ENCODE measurements at regions not wholly inside any gene's neighbourhood (a gene's known extent, or its start where the extent isn't known, plus 50 kb on each side); places are given as distances from the start of the nearest gene placed in this dataset.

GRCh38 chr3:90011996-90012395, 904.6 kb downstream of the EPHA3 start (continued):
- TF ChIP-seq, protein P1, sequence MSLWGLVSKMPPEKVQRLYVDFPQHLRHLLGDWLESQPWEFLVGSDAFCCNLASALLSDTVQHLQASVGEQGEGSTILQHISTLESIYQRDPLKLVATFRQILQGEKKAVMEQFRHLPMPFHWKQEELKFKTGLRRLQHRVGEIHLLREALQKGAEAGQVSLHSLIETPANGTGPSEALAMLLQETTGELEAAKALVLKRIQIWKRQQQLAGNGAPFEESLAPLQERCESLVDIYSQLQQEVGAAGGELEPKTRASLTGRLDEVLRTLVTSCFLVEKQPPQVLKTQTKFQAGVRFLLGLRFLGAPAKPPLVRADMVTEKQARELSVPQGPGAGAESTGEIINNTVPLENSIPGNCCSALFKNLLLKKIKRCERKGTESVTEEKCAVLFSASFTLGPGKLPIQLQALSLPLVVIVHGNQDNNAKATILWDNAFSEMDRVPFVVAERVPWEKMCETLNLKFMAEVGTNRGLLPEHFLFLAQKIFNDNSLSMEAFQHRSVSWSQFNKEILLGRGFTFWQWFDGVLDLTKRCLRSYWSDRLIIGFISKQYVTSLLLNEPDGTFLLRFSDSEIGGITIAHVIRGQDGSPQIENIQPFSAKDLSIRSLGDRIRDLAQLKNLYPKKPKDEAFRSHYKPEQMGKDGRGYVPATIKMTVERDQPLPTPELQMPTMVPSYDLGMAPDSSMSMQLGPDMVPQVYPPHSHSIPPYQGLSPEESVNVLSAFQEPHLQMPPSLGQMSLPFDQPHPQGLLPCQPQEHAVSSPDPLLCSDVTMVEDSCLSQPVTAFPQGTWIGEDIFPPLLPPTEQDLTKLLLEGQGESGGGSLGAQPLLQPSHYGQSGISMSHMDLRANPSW (CRISPR knock-in tag; conservative IDR thresholded peaks at IDR 0.05; ENCODE audit: low read depth), result no peak
- no peak for TF ChIP-seq RORB (CRISPR knock-in tag; IDR thresholded peaks at IDR 0.05)
- TF ChIP-seq MLX (CRISPR knock-in tag; IDR thresholded peaks at IDR 0.05), result no peak
- no peak for TF ChIP-seq ZNF671 (CRISPR knock-in tag; IDR thresholded peaks at IDR 0.05)

GRCh38 chr3:90015688-90016356, 908.4 kb downstream of the EPHA3 start:
- no peak for TF ChIP-seq RORB (CRISPR knock-in tag; IDR thresholded peaks at IDR 0.05)
- no peak for TF ChIP-seq AR (CRISPR knock-in tag; IDR thresholded peaks at IDR 0.05)
- TF ChIP-seq ZNF121 (CRISPR knock-in tag; IDR thresholded peaks at IDR 0.05), result no peak
- TF ChIP-seq, protein P2, sequence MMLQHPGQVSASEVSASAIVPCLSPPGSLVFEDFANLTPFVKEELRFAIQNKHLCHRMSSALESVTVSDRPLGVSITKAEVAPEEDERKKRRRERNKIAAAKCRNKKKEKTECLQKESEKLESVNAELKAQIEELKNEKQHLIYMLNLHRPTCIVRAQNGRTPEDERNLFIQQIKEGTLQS (CRISPR knock-in tag; conservative IDR thresholded peaks at IDR 0.05), result no peak
- TF ChIP-seq, protein P3, sequence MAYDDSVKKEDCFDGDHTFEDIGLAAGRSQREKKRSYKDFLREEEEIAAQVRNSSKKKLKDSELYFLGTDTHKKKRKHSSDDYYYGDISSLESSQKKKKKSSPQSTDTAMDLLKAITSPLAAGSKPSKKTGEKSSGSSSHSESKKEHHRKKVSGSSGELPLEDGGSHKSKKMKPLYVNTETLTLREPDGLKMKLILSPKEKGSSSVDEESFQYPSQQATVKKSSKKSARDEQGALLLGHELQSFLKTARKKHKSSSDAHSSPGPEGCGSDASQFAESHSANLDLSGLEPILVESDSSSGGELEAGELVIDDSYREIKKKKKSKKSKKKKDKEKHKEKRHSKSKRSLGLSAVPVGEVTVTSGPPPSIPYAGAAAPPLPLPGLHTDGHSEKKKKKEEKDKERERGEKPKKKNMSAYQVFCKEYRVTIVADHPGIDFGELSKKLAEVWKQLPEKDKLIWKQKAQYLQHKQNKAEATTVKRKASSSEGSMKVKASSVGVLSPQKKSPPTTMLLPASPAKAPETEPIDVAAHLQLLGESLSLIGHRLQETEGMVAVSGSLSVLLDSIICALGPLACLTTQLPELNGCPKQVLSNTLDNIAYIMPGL (CRISPR knock-in tag; IDR thresholded peaks at IDR 0.05), result no peak
- no peak for TF ChIP-seq SMAD3 (CRISPR knock-in tag; IDR thresholded peaks at IDR 0.05; ENCODE audit: borderline replicate concordance)
- no peak for TF ChIP-seq CREB1 (CRISPR knock-in tag; IDR thresholded peaks at IDR 0.05)
- no peak for TF ChIP-seq RELA (CRISPR knock-in tag; IDR thresholded peaks at IDR 0.05; ENCODE audit: borderline replicate concordance)
- no peak for TF ChIP-seq ZNF138 (CRISPR knock-in tag; conservative IDR thresholded peaks at IDR 0.05)
- peaks cover 18% of the 10 kb centered on the region for H3K4me1 Mint-ChIP-seq
- ChIA-PET CTCF (interaction anchor here (1.5 kb wide), 1 partner anchor 76 kb away, joined by 4 read pairs; no protein-coding TSS in a partner anchor), POLR2A (no interaction called here)
- no peaks in the 10 kb centered on the region for H3K36me3 Mint-ChIP-seq
- H3K4me3 Mint-ChIP-seq, result no peak overlapping the region
- no peak for DNase-seq (ENCODE audit: low spot score)
- H3K9me3 Mint-ChIP-seq, result peaks cover 5% of the 10 kb centered on the region; the same call in 1 of the 2 replicates
- 0 out of 2 replicates have a peak, but pooled peaks have one; percentile 24 for ATAC-seq
- H3K27ac Mint-ChIP-seq, result no peak overlapping the region
- H3K27me3 Mint-ChIP-seq (ENCODE audit: low read depth), result no peaks in the 10 kb centered on the region

DNA sequence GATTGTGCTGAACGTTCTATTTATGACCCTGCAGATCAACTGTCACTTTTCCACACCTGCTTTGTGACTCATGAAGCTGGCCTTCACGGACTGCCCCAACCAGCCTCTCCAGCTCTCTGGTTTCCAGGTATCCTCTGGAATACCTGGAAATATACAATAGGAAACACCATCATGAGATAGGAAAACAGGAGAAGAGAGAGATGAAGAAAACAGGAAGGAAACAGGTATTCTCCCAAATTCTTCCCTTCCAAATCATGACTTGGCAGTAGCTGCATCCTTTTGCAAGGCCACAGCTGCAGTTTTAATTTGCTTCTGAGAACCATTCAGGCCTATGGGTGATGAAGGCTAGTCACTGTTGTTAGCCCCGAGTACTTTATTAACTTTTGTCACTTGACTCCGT, 909.1 kb downstream of the EPHA3 start:
- POLR2A ChIA-PET, result no interaction called here
- TF ChIP-seq, protein P4, sequence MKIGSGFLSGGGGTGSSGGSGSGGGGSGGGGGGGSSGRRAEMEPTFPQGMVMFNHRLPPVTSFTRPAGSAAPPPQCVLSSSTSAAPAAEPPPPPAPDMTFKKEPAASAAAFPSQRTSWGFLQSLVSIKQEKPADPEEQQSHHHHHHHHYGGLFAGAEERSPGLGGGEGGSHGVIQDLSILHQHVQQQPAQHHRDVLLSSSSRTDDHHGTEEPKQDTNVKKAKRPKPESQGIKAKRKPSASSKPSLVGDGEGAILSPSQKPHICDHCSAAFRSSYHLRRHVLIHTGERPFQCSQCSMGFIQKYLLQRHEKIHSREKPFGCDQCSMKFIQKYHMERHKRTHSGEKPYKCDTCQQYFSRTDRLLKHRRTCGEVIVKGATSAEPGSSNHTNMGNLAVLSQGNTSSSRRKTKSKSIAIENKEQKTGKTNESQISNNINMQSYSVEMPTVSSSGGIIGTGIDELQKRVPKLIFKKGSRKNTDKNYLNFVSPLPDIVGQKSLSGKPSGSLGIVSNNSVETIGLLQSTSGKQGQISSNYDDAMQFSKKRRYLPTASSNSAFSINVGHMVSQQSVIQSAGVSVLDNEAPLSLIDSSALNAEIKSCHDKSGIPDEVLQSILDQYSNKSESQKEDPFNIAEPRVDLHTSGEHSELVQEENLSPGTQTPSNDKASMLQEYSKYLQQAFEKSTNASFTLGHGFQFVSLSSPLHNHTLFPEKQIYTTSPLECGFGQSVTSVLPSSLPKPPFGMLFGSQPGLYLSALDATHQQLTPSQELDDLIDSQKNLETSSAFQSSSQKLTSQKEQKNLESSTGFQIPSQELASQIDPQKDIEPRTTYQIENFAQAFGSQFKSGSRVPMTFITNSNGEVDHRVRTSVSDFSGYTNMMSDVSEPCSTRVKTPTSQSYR (CRISPR knock-in tag; IDR thresholded peaks at IDR 0.05), result no peak
- no peak for TF ChIP-seq KAT7 (CRISPR knock-in tag; IDR thresholded peaks at IDR 0.05; ENCODE audit: borderline replicate concordance)
- TF ChIP-seq ZNF121 (CRISPR knock-in tag; IDR thresholded peaks at IDR 0.05), result no peak
- no peak for TF ChIP-seq NFATC4 (CRISPR knock-in tag; IDR thresholded peaks at IDR 0.05)
- no peak for TF ChIP-seq TP53 (CRISPR knock-in tag; IDR thresholded peaks at IDR 0.05)
- TF ChIP-seq, protein P5, sequence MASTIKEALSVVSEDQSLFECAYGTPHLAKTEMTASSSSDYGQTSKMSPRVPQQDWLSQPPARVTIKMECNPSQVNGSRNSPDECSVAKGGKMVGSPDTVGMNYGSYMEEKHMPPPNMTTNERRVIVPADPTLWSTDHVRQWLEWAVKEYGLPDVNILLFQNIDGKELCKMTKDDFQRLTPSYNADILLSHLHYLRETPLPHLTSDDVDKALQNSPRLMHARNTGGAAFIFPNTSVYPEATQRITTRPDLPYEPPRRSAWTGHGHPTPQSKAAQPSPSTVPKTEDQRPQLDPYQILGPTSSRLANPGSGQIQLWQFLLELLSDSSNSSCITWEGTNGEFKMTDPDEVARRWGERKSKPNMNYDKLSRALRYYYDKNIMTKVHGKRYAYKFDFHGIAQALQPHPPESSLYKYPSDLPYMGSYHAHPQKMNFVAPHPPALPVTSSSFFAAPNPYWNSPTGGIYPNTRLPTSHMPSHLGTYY (CRISPR knock-in tag; IDR thresholded peaks at IDR 0.05), result no peak

More for the DNA sequence above, 909.1 kb downstream of the EPHA3 start:
- peaks cover 5% of the 10 kb centered on the region; the same call in 1 of the 2 replicates for H3K9me3 Mint-ChIP-seq
- H3K36me3 Mint-ChIP-seq, result no peaks in the 10 kb centered on the region
- H3K4me3 Mint-ChIP-seq, result no peak overlapping the region
- H3K4me1 Mint-ChIP-seq, result peaks cover 13% of the 10 kb centered on the region
- H3K27ac Mint-ChIP-seq, result no peak overlapping the region
- no peak for DNase-seq (ENCODE audit: low spot score)
- CTCF ChIA-PET, result interaction anchor here (0.7 to 1.5 kb wide), 2 partner anchors 75 to 76 kb away, joined by 3 to 4 read pairs; no protein-coding TSS in a partner anchor
- H3K27me3 Mint-ChIP-seq (ENCODE audit: low read depth), result no peaks in the 10 kb centered on the region
- ATAC-seq, result no peak

All from WTC11 (cell line).